ENCODE measurements at regions not wholly inside any gene's neighbourhood (a gene's known extent, or its start where the extent isn't known, plus 50 kb on each side); places are given as distances from the start of the nearest gene placed in this dataset.
A peak's percentile ranks its signal among the peaks of the same experiment; 100 is the strongest.

GRCh38 chr20:1775117-1775516 lies 117.5 kb upstream of the SIRPG start:
- no peak overlapping the region for H3K27ac ChIP-seq
- TF ChIP-seq ZFX (IDR thresholded peaks at IDR 0.05; ENCODE audit: borderline replicate concordance) (no peak), CTCF (IDR thresholded peaks at IDR 0.05) (no peak)

GRCh38 chr20:1774479-1774878 lies 116.9 kb upstream of the SIRPG start:
- H3K27ac ChIP-seq: no peak overlapping the region
- TF ChIP-seq ZFX (IDR thresholded peaks at IDR 0.05; ENCODE audit: borderline replicate concordance) (no peak), CTCF (IDR thresholded peaks at IDR 0.05) (no peak)

GRCh38 chr20:1773816-1774215 lies 116.2 kb upstream of the SIRPG start:
- H3K27ac ChIP-seq: no peak overlapping the region
- TF ChIP-seq ZFX (IDR thresholded peaks at IDR 0.05; ENCODE audit: borderline replicate concordance) (no peak), CTCF (IDR thresholded peaks at IDR 0.05) (no peak)

GRCh38 chr20:1769491-1769890 lies 111.9 kb upstream of the SIRPG start:
- no peak overlapping the region for H3K27ac ChIP-seq

GRCh38 chr20:1766731-1767130 lies 109.2 kb upstream of the SIRPG start:
- H3K27ac ChIP-seq: no peak overlapping the region
- TF ChIP-seq CTCF (IDR thresholded peaks at IDR 0.05): no peak
- no peak for TF ChIP-seq ZFX (IDR thresholded peaks at IDR 0.05; ENCODE audit: borderline replicate concordance)

More at GRCh38 chr20:1769491-1769890, 111.9 kb upstream of the SIRPG start:
- TF ChIP-seq ZFX (IDR thresholded peaks at IDR 0.05; ENCODE audit: borderline replicate concordance) (no peak), CTCF (IDR thresholded peaks at IDR 0.05) (no peak)

GRCh38 chr20:1764136-1765033 lies 106.8 kb upstream of the SIRPG start:
- H3K27ac ChIP-seq: no peak overlapping the region
- peak; percentile 87 for TF ChIP-seq CTCF (IDR thresholded peaks at IDR 0.05)
- no peak for TF ChIP-seq ZFX (IDR thresholded peaks at IDR 0.05; ENCODE audit: borderline replicate concordance)

GRCh38 chr20:1761598-1761997 lies 104.0 kb upstream of the SIRPG start:
- TF ChIP-seq ZFX (IDR thresholded peaks at IDR 0.05; ENCODE audit: borderline replicate concordance) (no peak), CTCF (IDR thresholded peaks at IDR 0.05) (no peak)
- H3K27ac ChIP-seq: no peak overlapping the region
